Breast epithelium (tissue), 3 donors: ENCODE measurements at regions not wholly inside any gene's neighbourhood (a gene's known extent, or its start where the extent isn't known, plus 50 kb on each side); places are given as distances from the start of the nearest gene placed in this dataset.

ENCODE experiments used
- CTCF ChIP-seq, 3 donors: fragments of 450-650 bp; IDR thresholded peaks; one replicate each; pipeline ENCODE4 v1.5.1; 2016 to 2017; ENCODE audit warnings: antibody characterized with exemption in 3 of 3, mild to moderate bottlenecking in 3 of 3, moderate library complexity in 3 of 3
- POLR2A ChIP-seq: fragments of 450-650 bp; IDR thresholded peaks from one replicate; pipeline ENCODE4 v1.6.1; 2016; ENCODE audit warnings: antibody characterized with exemption, mild to moderate bottlenecking, moderate library complexity

DNA sequence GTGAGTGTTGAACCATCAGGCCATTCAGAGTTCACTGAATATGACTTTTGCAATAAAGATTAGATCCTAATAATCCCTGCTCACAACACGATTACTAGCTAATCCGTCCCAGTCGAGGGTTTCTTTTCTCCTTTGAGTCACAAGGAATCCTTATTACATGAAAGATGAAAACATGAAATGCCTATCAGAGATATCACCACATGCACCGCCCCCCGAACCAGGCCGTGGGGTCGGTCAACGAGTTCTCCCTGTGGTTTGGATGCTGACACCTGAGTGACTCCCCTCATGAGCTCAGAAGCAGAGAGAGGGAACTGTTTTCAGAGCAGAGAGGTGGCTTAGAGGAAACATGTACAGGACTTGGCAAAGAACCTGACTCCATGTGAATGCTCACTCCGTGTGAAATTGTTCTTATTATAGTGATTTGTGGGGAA is 263.3 kb downstream of the ETS1 start:
- TF ChIP-seq CTCF (IDR thresholded peaks at IDR 0.05) (no peak), POLR2A (no peak)
